HG03521 (cell line): ENCODE measurements at regions not wholly inside any gene's neighbourhood (a gene's known extent, or its start where the extent isn't known, plus 50 kb on each side); places are given as distances from the start of the nearest gene placed in this dataset.
A peak's percentile ranks its signal among the peaks of the same experiment; 100 is the strongest.
"Not testable (repeated sequence)": the region's sequence is repeated elsewhere in the genome, so short reads cannot be mapped to it uniquely, and the experiment has no call there.

ENCODE experiments used
- ATAC-seq: cut with Tn5 transposase; IDR thresholded peaks from one replicate; pipeline ENCODE4 v1.9.1; 2021; ENCODE audit warnings: mild to moderate bottlenecking, moderate library complexity; ENCODE audit not compliant: unreplicated experiment

DNA sequence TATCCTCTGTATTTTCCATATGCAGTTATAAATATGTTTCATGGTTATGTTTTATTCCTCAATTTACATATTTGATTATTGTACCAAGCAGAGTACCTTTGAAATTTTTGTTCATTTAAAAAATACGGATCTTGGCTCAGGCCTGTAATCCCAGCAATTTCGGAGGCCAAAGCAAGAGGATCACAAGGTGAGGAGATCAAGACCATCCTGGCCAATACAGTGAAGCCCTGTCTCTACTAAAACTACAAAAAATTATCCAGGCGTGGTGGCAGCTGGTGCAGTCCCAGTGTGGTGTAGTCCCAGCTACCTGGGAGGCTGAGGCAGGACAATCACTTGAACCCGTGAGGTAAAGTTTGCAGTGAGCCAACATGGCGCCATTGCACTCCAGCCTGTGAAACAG lies 251.2 kb upstream of the TPTE start:
- ATAC-seq: peak; percentile 63

GRCh38 chr21:10271666-10272207 lies 249.6 kb upstream of the TPTE start:
- not testable (repeated sequence) for ATAC-seq

- ATAC-seq: no peak
Measured at GRCh38 chr21:10272216-10272615, 249.2 kb upstream of the TPTE start.

- no peak for ATAC-seq
Measured at GRCh38 chr21:10273196-10273595, 248.2 kb upstream of the TPTE start.

DNA sequence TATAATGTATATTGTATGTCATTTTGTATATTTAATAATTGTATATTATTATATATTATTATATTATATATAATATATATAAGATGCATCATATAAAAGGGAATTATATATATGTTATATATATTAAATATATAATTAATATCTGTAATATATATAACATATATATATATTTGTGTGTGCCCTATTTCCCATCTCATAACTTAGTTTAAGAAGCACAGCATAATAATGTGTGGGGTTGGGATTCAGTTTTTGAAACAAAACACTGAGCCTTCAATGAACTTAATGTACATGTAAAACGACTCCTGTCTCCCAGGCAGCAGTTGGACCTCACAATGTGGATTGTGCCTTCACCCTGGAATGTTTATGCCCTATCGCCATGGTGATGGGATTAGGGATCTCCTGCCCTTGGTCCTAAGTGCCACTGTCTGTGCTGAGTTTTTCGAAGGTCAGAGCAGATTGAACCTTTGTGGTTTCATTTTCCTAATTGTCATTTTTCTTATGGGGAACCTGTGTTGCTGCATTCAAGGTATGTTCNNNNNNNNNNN lies 247.5 kb upstream of the TPTE start:
- peak; percentile 69 for ATAC-seq
